ENCODE measurements at regions not wholly inside any gene's neighbourhood (a gene's known extent, or its start where the extent isn't known, plus 50 kb on each side); places are given as distances from the start of the nearest gene placed in this dataset.

DNA sequence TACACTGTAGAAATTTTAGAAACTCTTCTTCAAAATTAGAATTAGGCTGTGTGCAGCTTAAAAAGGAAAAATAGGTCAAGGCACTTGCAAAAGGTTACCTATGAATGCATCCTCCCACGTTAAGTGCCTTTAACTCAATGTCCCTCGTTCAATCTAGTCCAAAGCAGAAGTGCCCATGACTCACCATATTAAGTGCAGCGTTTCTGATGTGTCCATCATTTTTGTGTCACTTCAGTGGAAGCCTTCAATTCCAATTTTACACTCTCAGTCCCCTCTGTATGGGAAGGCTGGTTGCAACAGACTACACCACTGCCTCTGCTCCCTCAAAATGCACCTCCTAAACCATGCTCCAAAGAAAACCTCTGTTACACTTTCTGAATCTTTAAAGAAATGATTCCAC is 53.4 kb downstream of the FOXB1 start:
- no peak for DNase-seq

DNA sequence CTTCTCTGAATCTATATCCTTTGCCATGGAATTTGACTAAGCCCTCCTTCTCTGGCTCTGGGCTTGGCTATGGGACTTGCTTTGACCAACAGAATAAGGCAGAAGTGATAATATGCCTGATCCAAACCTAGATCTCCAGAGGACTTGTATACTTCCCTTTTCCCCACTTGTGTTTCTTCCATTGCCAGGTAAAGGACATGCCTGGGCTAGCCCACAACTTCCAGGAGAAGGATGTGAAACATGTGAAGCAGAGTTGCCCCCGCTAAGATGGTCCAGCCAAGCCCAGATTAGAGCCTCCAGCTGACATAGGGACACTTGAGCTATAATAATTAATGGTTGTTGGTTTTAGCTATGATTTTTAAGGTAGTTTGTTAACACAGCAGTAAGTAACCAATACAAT is 55.1 kb downstream of the FOXB1 start:
- no peak for DNase-seq

DNA sequence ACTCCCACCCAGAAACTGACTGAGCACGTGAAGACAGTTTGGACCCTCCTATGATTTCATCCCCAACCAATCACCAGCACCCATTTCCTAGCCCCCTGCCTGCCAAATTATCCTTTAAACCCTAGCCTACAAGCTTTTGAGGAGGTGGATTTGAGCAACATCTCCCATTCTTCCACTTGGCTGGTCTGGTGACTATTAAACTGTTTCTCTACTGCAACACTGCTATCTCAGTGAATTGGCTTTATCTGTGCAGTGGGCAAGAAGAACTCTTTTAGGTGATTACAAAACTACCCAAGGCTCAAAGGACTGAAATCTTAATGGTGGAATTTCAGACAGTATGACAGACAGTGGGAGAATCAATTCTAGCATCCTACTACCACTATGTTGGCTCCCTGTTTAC is 57.6 kb downstream of the FOXB1 start:
- no peak for DNase-seq

DNA sequence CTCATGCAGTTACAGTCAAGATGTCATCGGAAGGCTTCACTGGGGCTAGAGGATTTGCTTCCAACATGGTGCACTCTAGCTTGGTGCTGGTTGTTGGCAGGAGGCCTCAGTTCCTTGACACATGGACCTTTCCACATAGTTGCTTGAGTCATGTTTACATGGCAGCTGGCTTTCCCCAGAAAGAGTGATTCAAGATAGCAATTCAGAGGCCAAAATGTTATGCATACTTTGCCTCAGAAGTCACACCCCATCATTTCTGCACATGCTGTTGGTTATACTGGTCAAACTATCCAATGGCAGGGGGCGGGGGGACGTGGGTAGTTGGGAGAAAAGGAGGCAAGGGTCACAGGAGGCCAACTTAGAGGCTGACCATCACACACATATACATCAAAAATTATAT is 58.7 kb downstream of the FOXB1 start:
- DNase-seq, result no peak

DNA sequence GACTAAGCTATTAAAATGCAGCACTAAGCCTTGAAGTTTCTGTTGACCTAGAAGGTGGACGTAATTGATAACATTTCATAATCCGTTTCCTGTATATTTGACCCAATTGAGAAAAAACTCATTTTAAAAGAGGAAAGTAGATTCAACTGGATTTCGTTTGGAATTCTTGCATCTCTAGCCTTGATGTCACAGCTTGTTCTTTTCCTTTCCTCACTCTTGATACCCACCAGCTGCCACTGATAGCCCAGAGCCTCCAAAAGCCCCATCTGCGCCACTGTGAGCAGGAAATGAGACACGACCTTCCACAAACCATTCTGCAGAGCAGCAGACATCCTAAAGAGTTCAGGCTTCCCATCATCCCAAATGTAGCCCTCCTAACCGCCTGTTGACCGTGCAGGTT is 61.8 kb downstream of the FOXB1 start:
- DNase-seq, result no peak

DNA sequence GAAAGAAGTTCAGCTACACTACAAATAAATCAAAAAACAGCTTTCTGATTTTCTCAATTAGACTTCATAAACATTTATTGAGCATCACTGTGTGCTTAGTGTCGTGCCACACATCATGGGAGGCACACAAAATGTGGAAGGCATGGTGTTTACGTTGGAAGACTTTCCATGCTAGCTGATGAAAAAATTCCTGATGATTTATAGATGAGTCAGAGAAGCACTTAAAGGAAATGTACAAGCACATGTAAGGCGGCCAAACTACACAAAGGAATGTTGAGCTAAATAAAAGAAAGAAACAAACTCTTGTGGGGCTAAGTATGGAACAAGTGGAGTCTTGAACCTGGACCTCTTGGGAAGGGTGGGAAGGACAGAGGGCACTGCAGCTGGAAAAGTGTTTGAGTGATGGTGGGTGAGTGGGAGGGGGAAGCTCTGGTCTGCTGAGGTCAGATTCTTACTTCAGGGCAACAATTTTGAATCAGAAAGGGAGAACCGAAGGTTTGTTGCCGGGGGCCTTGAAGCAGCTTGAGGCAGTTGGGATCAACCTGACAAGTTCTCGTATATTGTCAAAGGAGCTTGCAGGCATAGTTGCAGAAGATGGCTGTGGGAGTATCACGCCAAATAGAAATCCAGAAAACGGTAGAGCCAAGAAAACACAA is 66.9 kb downstream of the FOXB1 start:
- DNase-seq, result no peak

DNA sequence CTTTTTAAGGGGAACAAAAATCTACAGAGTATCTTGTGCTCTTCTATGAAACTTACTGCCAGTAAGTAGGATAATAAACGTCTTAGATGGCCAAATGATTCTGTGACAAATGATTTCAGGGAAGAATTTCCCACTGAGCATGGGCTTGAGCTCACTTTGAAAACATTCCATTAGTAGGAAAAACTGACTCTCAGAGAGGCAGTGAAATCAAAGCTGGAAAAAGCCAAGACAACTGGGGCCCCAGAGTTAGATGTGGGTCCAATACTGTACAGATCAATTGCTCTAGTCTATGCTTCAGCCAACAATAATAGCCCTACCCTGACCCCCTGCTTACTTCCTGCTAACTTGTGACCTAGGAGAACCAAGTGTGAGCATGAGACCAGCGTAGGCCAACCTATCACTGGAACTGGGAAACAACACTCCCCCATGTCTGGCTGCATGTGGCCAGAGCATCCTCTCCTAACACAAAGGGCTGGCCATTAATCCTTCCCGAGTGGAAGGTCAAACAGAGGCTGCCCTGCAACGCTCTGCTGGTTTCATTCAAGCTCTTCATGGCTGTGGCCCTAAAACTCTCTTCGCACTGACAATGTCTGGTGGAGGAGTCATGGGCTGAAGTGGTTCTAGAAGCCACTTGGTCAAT is 68.8 kb downstream of the FOXB1 start:
- DNase-seq, result no peak

DNA sequence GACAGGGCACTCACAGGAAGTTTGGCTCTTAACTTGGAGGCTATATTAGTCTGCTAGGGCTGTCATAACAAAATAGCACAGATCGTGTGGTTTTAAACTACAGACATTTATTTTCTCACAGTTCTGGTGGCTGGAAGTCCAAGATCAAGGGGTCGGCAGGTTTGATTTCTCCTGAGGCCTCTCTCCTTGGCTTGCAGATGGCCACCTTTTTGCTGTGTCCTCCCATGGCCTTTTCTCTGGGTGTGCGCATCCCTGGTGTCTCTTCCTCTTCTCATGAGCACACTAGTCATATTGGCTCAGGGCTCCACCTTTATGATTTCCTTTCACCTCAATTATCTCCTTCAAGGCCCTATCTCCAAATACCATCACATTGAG is 69.3 kb downstream of the FOXB1 start:
- DNase-seq, result no peak

DNA sequence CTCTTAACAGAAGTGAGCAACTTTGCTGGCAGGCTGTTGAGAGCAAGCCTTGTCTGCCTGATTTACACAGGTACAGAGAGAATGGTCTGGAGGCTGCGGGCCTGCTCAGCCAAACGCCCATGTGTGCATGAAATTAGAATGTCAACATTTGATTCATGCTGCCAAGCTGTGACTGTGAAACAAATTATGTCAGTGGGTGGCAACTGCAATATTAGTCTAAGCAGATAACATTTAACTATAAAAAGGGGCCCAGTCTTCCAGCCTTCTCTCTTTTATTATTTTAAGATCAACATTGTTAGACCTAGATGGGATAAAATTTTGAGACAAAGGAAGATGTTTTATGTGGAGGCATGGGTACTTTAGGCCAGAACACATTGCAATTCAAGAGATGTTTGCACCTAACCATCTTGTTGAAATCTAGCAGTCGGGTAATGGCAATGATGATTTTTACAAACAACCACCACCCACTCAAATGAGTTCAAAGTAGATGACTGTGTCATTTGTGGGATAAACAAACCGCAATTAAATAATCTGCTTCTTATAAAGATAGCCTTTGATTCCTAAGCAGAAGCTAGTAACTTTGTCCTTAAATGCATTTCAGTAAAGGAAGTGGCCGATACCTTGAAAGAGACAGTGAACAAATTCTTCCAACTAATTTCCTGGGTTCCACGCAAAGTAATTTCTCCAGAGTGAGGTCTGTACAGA is 70.2 kb downstream of the FOXB1 start:
- DNase-seq, result peak; percentile 60

DNA sequence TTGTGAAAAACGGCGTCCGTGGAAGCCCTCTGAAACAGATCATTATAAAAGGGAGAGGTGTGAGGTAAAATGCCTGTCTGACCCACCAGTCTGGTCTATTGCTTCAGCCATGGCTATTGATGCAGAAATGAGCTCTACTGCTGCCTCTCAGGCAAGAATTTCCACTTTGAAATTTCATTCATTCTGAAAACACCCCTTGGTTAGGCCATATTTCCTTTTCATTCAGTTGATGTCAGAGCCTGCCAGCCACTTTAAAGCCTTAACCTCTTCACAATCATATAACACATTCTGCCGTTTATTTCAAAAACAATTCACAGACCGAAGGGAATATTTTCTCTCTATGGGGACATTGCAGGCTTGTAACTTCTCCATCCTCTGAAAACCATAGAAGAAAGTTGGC is 71.9 kb downstream of the FOXB1 start:
- DNase-seq, result no peak

DNA sequence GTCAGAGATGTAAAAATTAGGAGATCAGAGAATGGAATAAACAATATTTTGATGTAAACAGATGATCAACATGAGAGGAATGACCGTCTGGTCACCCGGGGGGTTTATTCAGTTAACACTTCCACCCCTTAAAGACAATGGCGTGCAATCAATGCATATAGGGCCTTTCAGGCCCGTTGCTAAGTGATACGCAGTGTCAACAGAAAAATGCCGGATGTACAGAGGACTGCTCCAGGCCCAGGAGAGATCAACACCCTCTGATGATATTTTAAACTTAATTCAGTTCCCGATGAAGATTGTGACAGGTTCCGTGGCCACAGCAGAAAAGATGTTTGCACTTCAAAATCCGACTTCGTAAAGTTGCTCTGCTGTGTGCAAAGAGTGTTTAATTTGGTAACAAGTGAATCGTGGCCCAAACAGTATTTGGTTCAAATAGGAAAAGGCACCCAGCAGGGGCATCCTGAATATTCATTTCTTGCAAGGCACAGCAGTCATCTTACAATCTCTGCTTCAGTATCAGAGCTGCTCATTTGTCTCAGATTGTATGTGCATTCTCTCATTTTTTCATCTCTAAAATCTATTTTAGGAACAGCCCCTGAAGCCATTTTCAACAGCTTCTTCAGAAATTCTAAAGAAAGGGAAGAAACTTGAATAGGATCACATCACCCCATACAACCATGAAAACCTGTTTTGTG is 72.6 kb downstream of the FOXB1 start:
- no peak for DNase-seq

DNA sequence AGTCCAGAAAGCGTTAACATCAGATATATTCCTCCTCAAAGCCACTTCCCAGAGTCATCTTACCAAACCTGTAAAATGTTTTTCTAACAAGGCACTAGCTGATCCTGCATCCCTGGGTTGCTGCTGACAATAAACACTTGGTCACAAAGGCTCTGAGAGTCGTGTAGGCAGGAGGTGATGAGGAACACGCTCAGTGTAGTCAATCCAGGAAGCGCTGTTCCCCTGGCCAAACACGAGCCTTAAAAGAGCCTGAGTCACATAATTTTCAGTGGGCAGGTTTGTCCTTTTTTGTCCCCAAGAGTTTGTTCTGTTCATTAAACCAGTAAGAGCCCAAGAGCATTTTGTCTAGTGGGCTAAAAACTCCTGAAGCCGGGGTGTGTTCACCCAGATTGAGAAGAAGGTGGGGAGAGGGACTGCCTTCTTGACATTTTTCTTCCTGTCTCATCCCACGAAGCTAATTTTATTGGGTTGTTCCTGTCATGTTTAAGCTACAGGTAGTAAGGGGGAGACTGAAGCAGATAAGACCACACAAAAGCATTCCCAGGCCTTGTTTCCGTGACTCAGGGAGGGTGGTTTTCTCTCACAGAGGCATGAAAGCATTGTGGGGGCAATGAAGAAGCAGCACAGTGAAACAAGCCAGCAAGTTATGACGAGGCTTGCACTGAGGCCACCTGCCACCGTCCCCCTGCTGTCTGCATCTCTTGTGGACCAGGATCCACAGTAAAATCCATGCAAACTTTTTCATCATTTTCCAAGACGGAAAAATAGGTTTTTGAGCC is 73.7 kb downstream of the FOXB1 start:
- DNase-seq, result no peak

DNA sequence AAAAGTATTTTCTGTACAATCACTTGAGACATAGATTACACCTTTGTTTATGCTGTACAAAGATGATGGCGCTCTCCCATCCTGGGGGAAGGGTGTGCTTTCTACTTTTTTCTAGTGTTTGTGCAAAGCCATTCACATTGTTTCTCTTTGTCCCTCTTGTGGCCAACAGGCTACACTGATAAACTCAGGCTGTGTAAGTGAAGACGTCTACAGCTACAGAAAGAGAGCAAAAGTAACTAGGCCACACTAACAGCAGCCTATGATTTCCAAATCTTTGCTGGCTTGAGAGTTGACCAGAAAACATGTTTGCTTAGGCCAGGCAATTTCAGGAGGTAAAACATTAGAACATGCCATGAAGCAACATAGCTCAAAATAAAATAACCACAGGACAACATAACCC is 75.1 kb downstream of the FOXB1 start:
- DNase-seq, result no peak

DNA sequence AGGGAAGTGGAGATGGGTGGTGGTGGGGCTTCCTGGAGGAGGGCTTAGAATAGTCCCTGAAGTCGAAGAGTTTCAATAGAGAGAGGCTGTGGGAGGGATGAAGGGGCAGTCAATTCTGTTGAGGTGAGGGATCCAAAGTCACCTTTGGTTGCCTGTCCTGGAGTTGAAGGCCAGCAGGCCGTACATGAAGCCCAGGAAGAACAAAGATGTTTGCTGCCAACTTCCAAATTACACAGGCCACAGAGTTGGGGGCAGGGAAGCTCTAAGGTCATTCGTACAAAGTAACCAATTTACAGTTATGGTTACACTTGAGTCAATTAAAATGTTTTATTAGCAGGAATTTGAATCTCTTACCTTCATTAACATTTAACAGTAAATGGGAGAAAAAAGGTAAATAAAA is 77.9 kb downstream of the FOXB1 start:
- DNase-seq, result no peak

DNA sequence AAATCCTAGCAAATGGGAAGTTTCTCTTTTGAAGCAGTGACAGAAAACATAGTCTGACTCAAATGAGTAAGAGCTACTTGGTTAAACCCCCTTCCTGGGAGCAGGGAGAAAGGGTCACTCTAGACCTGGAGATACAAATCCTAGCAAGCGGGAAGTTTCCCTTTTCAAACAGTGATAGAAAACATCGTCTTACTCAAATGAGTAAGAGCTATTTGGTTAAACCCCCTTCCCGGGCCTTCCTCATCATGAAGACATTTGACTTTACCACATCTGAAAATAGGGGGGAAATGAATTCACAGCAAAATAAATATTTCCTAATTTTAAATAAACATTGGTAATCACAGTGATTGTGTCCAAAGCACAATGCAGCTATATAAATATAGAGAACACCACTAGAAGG is 79.2 kb downstream of the FOXB1 start:
- no peak for DNase-seq

DNA sequence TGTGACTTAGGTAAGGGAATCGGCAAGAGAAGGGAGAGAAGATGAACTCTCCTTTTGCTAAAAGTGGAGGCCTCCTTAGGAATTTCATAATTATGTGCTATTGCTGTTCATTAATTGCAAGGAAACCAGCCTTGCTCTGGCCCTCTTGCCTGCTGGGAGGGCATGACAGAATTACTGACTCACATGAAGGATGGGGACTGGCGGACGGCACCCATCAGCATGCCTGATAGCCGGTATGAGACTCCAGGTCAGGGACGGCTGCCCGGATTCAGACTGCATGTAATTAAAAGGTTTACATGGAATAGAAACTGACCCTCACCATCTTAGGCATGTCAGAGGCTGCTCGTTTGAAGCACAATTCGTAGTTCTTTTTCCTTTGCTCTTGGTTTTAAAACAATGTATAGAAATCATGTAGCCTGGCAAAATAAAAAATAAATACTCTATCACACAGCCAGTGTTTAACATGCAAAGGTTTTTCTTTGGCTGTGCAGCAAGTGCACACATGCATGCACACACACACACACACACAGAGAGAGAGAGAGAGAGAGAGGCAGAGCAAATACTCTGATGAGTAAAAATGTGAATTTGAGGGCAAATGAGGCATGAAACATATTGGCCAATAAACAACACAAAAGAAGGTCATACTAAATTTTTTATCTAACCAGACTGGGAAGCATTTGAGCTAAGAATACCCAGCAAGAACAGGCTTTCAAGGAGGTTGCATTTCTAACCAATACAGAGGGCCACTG is 82.7 kb downstream of the FOXB1 start:
- no peak for DNase-seq

DNA sequence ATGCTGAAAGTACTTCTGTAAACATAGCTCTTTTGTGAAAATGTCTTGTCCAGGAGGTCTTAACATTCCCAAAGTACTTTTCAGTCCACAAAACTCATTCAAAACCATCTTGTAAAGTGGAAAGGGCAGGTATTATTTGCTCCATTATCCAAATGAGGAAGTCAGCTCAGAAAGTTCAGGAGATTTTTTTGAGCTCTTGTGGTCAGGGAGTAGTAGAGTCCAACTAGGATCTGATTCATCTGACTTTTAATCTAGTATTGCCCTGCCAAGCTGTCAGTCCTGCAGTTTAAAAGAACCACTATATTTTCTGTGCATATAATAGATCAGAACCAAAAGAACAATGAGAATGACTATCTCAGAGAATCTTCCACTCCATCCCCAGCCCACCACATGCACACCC is 83.5 kb downstream of the FOXB1 start:
- no peak for DNase-seq

DNA sequence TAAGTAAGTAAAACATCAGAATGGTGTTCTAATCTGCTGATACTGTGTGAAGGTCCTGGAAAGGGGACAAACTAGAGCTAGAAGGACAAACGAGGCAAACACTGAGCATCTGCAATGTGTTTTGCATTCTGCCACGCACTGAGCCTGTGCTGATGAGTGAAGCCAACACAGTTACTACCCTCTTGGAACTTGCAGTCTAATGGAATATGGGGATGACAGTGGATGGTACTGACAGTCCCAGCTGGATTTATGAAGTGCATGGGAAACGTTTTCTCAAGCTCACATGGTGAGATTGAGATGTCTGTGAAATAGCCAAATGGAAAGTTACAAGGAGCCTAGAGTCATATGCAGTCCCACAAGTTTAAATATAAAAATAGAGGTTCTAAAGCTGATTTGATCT is 86.6 kb downstream of the FOXB1 start:
- no peak for DNase-seq

DNA sequence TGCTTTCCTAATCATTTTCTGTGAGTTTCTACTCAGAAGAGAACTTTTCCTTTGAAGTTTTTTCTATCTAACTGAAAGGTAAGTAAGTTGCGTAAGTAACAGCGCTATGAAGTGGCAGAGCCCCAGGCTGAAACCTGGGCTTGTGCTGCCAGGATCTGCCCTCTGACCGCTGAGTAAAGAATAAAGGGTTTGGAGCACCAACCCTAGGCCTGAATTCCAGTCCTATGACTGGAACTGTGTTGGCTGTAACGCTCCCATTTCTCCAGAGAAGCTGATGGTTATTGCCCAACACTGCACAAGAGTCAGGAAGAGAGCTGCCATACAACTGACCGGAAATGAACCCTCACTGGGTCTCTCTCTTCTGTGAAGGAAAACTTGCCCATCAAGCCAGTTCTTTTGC is 87.0 kb downstream of the FOXB1 start:
- no peak for DNase-seq

DNA sequence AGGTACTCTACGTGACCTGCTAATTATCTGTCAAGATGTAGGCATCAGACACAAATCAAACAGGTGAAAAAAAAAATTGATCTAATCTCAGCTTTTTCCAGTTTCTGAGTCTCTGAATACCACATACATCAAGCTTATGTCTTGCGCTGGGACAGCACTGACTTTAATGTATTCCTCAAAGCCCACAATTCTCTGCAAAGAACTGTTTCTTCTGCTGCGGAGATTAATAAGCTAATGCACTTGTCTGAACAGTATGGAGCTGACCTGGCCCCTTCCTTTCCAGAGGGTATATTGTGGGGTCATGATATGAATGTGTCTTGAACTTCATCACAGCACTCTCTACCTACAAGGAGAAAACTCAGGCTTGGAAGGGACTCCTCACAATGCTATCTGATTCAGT is 87.8 kb downstream of the FOXB1 start:
- DNase-seq, result no peak

DNA sequence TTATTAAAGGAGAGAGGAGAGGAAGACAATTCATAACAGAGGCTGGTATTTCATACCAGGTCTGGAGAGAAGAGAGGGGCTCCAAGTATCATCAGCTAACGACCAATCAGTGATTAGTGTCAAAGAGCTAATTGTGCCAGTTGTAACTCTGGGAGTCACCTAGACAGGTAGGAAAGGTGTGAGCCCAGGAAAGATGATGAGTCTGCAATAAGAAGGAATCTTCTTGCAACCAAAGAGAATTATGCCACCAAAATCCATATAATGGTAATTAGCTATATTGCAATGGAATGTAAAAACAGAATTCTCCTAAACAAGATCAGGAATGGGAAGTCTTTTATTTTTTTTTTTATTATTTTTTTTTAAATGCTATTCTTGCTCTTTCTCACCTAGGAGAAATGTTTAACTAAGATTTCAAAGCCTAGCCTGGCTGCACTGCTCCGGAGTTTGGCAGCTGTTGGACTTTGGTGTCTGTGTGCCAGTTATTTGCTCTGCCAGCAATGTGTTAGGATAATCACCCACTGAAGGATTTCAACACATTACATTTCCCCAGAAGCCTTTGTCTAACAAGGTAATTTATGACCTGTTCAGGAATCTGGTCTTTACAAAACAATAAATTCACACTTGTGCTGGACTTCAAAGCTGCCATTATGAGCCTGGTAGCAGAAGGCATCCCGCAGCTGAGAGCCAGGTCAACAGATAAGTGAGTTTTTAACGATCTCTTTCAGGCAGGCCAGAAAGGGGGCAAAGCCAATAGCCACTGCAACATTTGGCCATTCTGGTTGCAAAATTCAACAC is 89.4 kb downstream of the FOXB1 start:
- peak; percentile 69 for DNase-seq

DNA sequence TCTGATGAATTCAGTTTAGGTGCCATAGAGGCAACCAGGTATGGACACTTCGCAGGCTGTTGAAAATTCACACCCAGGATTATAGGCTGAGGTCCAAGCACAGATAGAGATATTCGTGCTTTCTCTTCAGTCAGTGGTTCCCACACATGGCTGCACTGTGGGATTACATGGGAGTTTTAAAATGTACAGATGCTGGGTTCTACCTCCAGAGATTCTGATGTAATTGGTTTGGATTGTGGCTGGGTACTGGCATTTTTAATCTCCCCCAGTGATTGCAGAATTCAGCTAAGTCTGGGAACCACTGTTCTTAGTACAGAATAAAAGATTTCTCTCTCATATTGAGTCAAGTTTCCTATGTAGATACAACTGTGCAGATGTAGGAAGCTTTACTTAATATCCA is 91.6 kb downstream of the FOXB1 start:
- no peak for DNase-seq

Measured in NCI-H774 (cell line).